Calu3 (cell line): ENCODE measurements at regions not wholly inside any gene's neighbourhood (a gene's known extent, or its start where the extent isn't known, plus 50 kb on each side); places are given as distances from the start of the nearest gene placed in this dataset.

Source experiments
- BruUV-seq: library from RNA; stranded (reverse); fragments of 400-500 nt; replicated peaks from 2 replicates; lab custom pipeline; 2021; lab: Mats Ljungman, UMichigan
- CTCF ChIA-PET: fragments of 300-600 bp; sonication (Branson Sonifier 250); formaldehyde crosslinking; loops from one replicate; lab custom pipeline; 2022; ENCODE audit warnings: antibody characterized with exemption; lab: Charles Lee
- DNase-seq: peaks from one replicate; pipeline ENCODE4 v3.0.0; 2022
- H3K27ac Mint-ChIP-seq: one replicate; pipeline ENCODE4 v1.8.0; 2022; ENCODE audit warnings: mixed read lengths; ENCODE audit not compliant: unreplicated experiment
- H3K27me3 Mint-ChIP-seq: one replicate; pipeline ENCODE4 v1.8.0; 2022; ENCODE audit warnings: mixed read lengths; ENCODE audit not compliant: unreplicated experiment
- H3K36me3 Mint-ChIP-seq: one replicate; pipeline ENCODE4 v1.8.0; 2022; ENCODE audit warnings: mild to moderate bottlenecking, moderate library complexity, mixed read lengths; ENCODE audit not compliant: insufficient read depth, unreplicated experiment
- H3K4me1 Mint-ChIP-seq: one replicate; pipeline ENCODE4 v1.8.0; 2022; ENCODE audit warnings: mild to moderate bottlenecking, low read depth, mixed read lengths; ENCODE audit not compliant: unreplicated experiment
- H3K4me3 Mint-ChIP-seq: one replicate; pipeline ENCODE4 v1.8.0; 2022; ENCODE audit warnings: mild to moderate bottlenecking, low read depth, moderate library complexity, mixed read lengths; ENCODE audit not compliant: unreplicated experiment
- H3K9me3 Mint-ChIP-seq: one replicate; pipeline ENCODE4 v1.8.0; 2022; ENCODE audit warnings: low read depth, mixed read lengths; ENCODE audit not compliant: unreplicated experiment
- intact Hi-C: fragments of 100-400 bp; cut with micrococcal nuclease; formaldehyde crosslinking; loops from one replicate; pipeline ENCODE4 v1.10.0; 2022; ENCODE audit not compliant: unreplicated experiment
- TF ChIP-seq, protein P1 (sequence below): fragments of 200-600 bp; IDR thresholded peaks from one replicate; pipeline ENCODE4 v1.8.0; 2022; ENCODE audit warnings: antibody characterized with exemption; ENCODE audit not compliant: unreplicated experiment

DNA sequence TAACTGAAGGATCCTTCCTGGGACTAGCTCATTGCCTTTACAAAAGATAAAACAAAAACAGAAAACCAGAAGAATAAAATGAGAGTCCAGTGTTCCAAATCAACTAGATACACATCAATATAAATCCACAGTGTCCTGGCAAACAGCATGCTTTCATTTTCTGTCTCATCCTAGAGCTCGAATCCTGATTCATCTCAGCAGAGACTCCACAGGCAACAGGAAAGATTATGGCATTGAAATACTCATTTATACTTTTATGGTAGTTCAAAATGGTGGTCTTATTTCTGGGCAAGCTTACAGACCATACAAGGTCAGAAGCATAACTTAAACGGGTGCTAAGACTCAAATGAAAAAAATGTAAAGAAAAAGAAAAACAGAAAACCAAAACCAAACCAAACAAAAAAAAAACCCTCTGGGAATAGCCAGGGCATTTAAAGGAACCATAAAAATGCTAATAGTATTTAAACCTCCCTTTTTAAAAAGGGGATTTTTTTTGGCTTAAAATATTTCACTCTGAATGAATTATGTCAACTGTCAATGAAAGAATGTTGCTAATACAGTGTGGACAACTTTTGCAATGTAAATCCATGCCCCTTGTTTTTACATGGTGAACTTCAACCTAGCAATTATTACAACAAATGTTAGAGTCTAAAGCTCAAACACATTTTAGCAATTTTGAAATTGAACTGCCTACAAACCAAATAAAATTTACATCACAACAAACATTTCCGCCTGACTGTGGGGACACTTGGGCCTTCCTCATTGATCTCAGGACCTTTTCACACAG lies 57.9 kb downstream of the GPR101 start:
- intact Hi-C loops = no loop called here
- no peaks in the 10 kb centered on the region for H3K9me3 Mint-ChIP-seq
- no TSS peak for BruUV-seq
- no peak overlapping the region for H3K4me3 Mint-ChIP-seq
- H3K36me3 Mint-ChIP-seq = no peaks in the 10 kb centered on the region
- no peak for DNase-seq
- no peak overlapping the region for H3K27ac Mint-ChIP-seq
- H3K4me1 Mint-ChIP-seq = no peaks in the 10 kb centered on the region
- CTCF ChIA-PET = no interaction called here
- TF ChIP-seq, protein P1, sequence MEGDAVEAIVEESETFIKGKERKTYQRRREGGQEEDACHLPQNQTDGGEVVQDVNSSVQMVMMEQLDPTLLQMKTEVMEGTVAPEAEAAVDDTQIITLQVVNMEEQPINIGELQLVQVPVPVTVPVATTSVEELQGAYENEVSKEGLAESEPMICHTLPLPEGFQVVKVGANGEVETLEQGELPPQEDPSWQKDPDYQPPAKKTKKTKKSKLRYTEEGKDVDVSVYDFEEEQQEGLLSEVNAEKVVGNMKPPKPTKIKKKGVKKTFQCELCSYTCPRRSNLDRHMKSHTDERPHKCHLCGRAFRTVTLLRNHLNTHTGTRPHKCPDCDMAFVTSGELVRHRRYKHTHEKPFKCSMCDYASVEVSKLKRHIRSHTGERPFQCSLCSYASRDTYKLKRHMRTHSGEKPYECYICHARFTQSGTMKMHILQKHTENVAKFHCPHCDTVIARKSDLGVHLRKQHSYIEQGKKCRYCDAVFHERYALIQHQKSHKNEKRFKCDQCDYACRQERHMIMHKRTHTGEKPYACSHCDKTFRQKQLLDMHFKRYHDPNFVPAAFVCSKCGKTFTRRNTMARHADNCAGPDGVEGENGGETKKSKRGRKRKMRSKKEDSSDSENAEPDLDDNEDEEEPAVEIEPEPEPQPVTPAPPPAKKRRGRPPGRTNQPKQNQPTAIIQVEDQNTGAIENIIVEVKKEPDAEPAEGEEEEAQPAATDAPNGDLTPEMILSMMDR = no peak
- no peaks in the 10 kb centered on the region for H3K27me3 Mint-ChIP-seq

DNA sequence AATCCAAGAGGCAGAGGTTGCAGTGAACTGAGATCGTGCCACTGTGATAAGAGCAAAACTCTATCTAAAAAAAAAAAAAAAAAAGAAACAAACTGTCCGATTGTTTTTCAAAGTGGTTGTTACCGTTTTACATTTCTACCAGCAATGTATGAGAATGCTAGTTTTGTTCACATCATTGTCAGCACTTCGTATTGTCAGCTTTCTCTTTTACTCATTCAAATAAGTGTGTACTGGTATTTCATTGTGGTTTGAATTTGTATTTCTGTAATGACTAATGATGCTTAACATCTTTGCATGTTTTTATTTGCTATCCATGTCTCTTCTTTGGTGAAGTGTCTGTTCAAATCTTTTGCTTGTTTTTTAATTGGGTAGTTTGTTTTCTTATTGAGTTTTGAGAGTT lies 65.8 kb downstream of the GPR101 start:
- Mint-ChIP-seq H3K27me3 (no peaks in the 10 kb centered on the region), H3K36me3 (no peaks in the 10 kb centered on the region), H3K27ac (no peak overlapping the region), H3K4me1 (no peaks in the 10 kb centered on the region), H3K4me3 (no peak overlapping the region), H3K9me3 (no peaks in the 10 kb centered on the region)
- TF ChIP-seq, protein P1 = no peak
- no TSS peak for BruUV-seq
- CTCF ChIA-PET = interaction anchor here (0.7 kb wide), 1 partner anchor 836 kb away, joined by 5 read pairs; no protein-coding TSS in a partner anchor
- no peak for DNase-seq
- intact Hi-C loops = no loop called here

DNA sequence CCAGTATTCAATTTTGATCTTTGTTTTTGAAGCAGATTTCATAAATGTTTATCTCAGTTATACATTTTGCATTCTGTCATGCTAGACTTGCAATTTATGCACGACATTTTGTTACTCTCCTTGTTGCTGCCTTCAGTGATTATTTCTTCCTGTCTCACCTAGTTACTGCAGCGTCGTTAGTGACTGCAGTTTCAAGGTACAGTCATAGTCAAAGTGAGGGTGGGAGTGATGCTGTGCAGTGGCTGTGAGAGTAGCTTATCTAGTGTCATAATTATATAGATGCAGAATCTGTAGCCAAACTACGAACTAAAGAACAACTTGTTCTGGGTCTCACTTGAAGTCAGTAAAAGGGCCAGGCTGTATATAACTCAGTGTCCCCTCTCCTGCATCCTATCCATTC lies 69.8 kb downstream of the GPR101 start:
- Mint-ChIP-seq H3K36me3 (no peaks in the 10 kb centered on the region), H3K27ac (no peak overlapping the region), H3K4me3 (no peak overlapping the region), H3K4me1 (no peaks in the 10 kb centered on the region), H3K9me3 (no peaks in the 10 kb centered on the region), H3K27me3 (no peaks in the 10 kb centered on the region)
- intact Hi-C loops = no loop called here
- CTCF ChIA-PET = no interaction called here
- DNase-seq = no peak
- no TSS peak for BruUV-seq
- TF ChIP-seq, protein P1 = no peak

DNA sequence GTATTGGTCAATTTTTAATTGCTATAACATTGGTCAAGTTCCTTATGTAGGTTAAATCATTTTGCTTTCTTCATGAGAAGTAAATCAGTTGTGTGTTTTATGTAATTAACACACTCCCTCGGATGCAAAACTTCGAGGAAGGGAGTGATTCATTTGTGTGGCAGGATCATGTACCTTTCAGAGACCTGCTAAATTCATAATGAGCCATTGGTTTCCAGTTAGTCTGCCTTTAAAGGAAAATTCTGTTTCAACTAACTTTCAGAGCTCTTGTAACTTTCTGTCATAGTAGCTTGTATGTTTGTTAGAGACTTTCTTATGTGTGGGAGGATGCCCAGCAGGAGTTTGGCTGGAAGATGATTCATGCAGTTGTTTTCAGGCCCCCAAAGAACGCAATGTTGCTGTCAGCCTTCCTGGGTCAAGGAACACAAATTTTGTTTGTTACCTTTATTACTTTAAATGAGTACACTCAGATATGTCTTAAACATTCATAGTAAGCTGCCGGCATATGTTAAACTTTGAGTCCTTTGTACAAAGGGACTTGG lies 72.1 kb downstream of the GPR101 start:
- no TSS peak for BruUV-seq
- H3K27me3 Mint-ChIP-seq = no peaks in the 10 kb centered on the region
- H3K36me3 Mint-ChIP-seq = no peaks in the 10 kb centered on the region
- intact Hi-C loops = no loop called here
- CTCF ChIA-PET = no interaction called here
- no peaks in the 10 kb centered on the region for H3K9me3 Mint-ChIP-seq
- no peaks in the 10 kb centered on the region for H3K4me1 Mint-ChIP-seq
- TF ChIP-seq, protein P1 = no peak
- no peak overlapping the region for H3K27ac Mint-ChIP-seq
- no peak overlapping the region for H3K4me3 Mint-ChIP-seq
- no peak for DNase-seq
